ENCODE measurements at regions not wholly inside any gene's neighbourhood (a gene's known extent, or its start where the extent isn't known, plus 50 kb on each side); places are given as distances from the start of the nearest gene placed in this dataset.

GRCh38 chr13:56706485-56706884, 434.2 kb upstream of the PRR20A start:
- no peak for TF ChIP-seq EZH2 (IDR thresholded peaks at IDR 0.05; ENCODE audit: borderline replicate concordance)
- TF ChIP-seq, protein P1, sequence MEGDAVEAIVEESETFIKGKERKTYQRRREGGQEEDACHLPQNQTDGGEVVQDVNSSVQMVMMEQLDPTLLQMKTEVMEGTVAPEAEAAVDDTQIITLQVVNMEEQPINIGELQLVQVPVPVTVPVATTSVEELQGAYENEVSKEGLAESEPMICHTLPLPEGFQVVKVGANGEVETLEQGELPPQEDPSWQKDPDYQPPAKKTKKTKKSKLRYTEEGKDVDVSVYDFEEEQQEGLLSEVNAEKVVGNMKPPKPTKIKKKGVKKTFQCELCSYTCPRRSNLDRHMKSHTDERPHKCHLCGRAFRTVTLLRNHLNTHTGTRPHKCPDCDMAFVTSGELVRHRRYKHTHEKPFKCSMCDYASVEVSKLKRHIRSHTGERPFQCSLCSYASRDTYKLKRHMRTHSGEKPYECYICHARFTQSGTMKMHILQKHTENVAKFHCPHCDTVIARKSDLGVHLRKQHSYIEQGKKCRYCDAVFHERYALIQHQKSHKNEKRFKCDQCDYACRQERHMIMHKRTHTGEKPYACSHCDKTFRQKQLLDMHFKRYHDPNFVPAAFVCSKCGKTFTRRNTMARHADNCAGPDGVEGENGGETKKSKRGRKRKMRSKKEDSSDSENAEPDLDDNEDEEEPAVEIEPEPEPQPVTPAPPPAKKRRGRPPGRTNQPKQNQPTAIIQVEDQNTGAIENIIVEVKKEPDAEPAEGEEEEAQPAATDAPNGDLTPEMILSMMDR (IDR thresholded peaks at IDR 0.05; ENCODE audit: poor library complexity), result no peak

Data from hepatocyte (in vitro differentiated cells).